SK-N-SH treated with all-trans-retinoic acid at 6 μM for 48 hours (cell line): ENCODE measurements at regions not wholly inside any gene's neighbourhood (a gene's known extent, or its start where the extent isn't known, plus 50 kb on each side); places are given as distances from the start of the nearest gene placed in this dataset.

Experiments used
- ESRRG ChIP-seq: fragments of 250-450 bp; sonication (Bioruptor Pico); IDR thresholded peaks from 2 replicates; pipeline ENCODE4 v1.6.1; 2021; ENCODE audit warnings: mild to moderate bottlenecking
- GLIS3 ChIP-seq: fragments of 250-450 bp; sonication (Bioruptor Pico); IDR thresholded peaks from 2 replicates; pipeline ENCODE4 v1.5.0; 2020; ENCODE audit warnings: mild to moderate bottlenecking, moderate library complexity
- OSR1 ChIP-seq: fragments of 250-450 bp; sonication (Bioruptor Pico); IDR thresholded peaks from 2 replicates; pipeline ENCODE4 v1.8.0; 2022; ENCODE audit warnings: moderate library complexity, mild to moderate bottlenecking, inconsistent platforms
- RARB ChIP-seq: fragments of 250-450 bp; sonication (Bioruptor Pico); IDR thresholded peaks from 2 replicates; pipeline ENCODE4 v1.8.0; 2021; ENCODE audit warnings: mild to moderate bottlenecking, moderate library complexity
- SNAI2 ChIP-seq: fragments of 250-450 bp; sonication (Bioruptor Pico); IDR thresholded peaks from 2 replicates; pipeline ENCODE4 v1.5.0; 2020; ENCODE audit warnings: mild to moderate bottlenecking, moderate library complexity
- TCF4 ChIP-seq: fragments of 250-450 bp; sonication (Bioruptor Pico); IDR thresholded peaks from 2 replicates; pipeline ENCODE4 v1.8.0; 2021; ENCODE audit warnings: mild to moderate bottlenecking, moderate library complexity, borderline replicate concordance
- ZC3H10 ChIP-seq: fragments of 250-450 bp; sonication (Bioruptor Pico); IDR thresholded peaks from 2 replicates; pipeline ENCODE4 v1.5.1; 2021; ENCODE audit warnings: mild to moderate bottlenecking, moderate library complexity
- ZFP3 ChIP-seq: fragments of 250-450 bp; sonication (Bioruptor Pico); IDR thresholded peaks from 2 replicates; pipeline ENCODE4 v1.5.0; 2020; ENCODE audit warnings: mild to moderate bottlenecking, moderate library complexity
- ZFP30 ChIP-seq: fragments of 450-650 bp; formaldehyde crosslinking; IDR thresholded peaks from 2 replicates; pipeline ENCODE4 v1.5.0; 2022; ENCODE audit warnings: mild to moderate bottlenecking, moderate library complexity
- ZNF565 ChIP-seq: fragments of 450-650 bp; formaldehyde crosslinking; conservative IDR thresholded peaks from 2 replicates; pipeline ENCODE4 v1.5.0; 2020; ENCODE audit warnings: low read depth, mild to moderate bottlenecking, moderate library complexity
- ZNF8 ChIP-seq: fragments of 450-650 bp; formaldehyde crosslinking; IDR thresholded peaks from 2 replicates; pipeline ENCODE4 v1.5.0; 2020; ENCODE audit warnings: mild to moderate bottlenecking, moderate library complexity
- TF ChIP-seq, protein P1 (sequence below): fragments of 250-450 bp; sonication (Bioruptor Pico); IDR thresholded peaks from 2 replicates; pipeline ENCODE4 v1.8.0; 2020; ENCODE audit warnings: mild to moderate bottlenecking, moderate library complexity, borderline replicate concordance

DNA sequence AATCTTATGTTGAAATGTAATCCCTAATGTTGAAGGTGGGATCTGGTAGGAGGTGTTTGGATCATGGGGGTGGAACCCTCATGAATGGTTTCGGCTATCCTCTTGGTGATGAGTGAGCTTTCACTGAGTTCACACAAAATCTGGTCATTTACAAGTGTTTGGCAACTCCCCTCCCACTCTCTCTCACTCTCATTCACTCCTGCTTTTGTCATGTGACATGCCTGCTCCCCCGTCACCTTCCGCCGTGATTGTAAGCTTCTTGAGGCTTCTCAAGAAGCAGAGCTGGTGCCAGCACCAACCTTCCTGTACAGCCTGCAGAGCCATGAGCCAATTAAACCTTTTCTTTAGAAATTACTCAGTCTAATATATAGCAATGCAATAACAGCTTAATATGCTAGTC lies 245.4 kb downstream of the BMP4 start:
- TF ChIP-seq, protein P1, sequence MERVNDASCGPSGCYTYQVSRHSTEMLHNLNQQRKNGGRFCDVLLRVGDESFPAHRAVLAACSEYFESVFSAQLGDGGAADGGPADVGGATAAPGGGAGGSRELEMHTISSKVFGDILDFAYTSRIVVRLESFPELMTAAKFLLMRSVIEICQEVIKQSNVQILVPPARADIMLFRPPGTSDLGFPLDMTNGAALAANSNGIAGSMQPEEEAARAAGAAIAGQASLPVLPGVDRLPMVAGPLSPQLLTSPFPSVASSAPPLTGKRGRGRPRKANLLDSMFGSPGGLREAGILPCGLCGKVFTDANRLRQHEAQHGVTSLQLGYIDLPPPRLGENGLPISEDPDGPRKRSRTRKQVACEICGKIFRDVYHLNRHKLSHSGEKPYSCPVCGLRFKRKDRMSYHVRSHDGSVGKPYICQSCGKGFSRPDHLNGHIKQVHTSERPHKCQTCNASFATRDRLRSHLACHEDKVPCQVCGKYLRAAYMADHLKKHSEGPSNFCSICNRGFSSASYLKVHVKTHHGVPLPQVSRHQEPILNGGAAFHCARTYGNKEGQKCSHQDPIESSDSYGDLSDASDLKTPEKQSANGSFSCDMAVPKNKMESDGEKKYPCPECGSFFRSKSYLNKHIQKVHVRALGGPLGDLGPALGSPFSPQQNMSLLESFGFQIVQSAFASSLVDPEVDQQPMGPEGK (CRISPR knock-in tag): no peak
- TF ChIP-seq OSR1 (CRISPR knock-in tag) (no peak), ZFP30 (CRISPR knock-in tag) (no peak), ESRRG (CRISPR knock-in tag) (no peak), TCF4 (CRISPR knock-in tag) (no peak), ZC3H10 (CRISPR knock-in tag) (no peak), GLIS3 (no peak), SNAI2 (CRISPR knock-in tag) (no peak), ZNF565 (CRISPR knock-in tag) (no peak), RARB (CRISPR knock-in tag) (no peak), ZNF8 (CRISPR knock-in tag) (no peak), ZFP3 (CRISPR knock-in tag) (no peak)
